Esophagus muscularis mucosa (tissue), 4 donors: ENCODE measurements at regions not wholly inside any gene's neighbourhood (a gene's known extent, or its start where the extent isn't known, plus 50 kb on each side); places are given as distances from the start of the nearest gene placed in this dataset.

Experiments used
- CTCF ChIP-seq, 3 experiments: fragments of 200-600 bp in 2 of 3; fragments of 450-650 bp in 1 of 3; sonication (generic) in 2 of 3; IDR thresholded peaks; one replicate each; pipeline ENCODE4 v1.5.1; 2017 to 2019; ENCODE audit warnings: antibody characterized with exemption in 3 of 3, mild to moderate bottlenecking in 2 of 3, moderate library complexity in 1 of 3
- EP300 ChIP-seq: sonication (generic); formaldehyde crosslinking; IDR thresholded peaks from one replicate; pipeline ENCODE4 v1.6.1; 2017; ENCODE audit warnings: antibody characterized with exemption
- POLR2A ChIP-seq: fragments of 450-650 bp; IDR thresholded peaks from one replicate; pipeline ENCODE4 v1.6.1; 2017; ENCODE audit warnings: antibody characterized with exemption, moderate library complexity, mild to moderate bottlenecking, low read depth

DNA sequence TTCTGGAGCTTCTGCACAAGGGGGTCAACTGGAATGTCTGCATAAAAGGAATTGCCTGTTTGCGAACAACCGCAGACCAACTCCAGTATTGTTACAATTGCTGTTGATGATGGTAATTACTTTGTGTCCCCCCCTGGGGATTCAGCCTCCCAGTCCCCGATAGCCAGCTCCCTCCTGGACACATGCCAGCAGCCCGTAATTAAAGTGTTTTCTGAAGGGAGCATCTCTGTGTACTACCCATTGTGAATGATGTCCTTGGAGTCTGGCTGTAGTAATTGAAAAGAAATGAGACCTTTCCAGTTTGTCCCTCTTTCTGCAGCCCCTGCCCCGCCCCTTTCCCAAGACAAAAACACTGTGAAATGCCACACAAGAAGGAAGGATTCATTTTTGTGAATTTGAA is 377.1 kb upstream of the LCORL start:
- TF ChIP-seq EP300 (no peak), CTCF (IDR thresholded peaks at IDR 0.05) (no peak), POLR2A (no peak)
